ENCODE measurements at regions not wholly inside any gene's neighbourhood (a gene's known extent, or its start where the extent isn't known, plus 50 kb on each side); places are given as distances from the start of the nearest gene placed in this dataset.
"Not testable (repeated sequence)": the region's sequence is repeated elsewhere in the genome, so short reads cannot be mapped to it uniquely, and the experiment has no call there.

DNA sequence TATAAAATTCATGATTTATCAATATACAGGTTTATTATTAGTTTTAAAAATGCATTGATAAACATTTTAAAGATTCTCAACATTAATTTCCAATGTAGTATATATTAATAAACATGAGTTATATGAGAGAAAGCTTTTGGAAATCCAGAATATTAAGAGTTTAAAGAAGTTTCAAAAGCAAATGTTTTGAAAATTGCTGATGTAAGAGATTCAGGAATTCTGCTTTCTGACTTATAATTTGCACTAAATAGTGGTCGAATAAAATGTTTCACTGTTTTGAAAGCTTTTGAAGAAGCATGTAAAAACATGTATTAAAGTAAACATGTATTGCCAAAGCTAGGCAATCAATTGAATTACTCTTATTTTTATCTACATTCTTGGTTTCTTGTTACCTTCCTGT is 151.2 kb upstream of the CXorf51B start:
- Mint-ChIP-seq H3K27me3 (no peaks in the 10 kb centered on the region), H3K4me1 (ENCODE audit: unreplicated experiment) (no peaks in the 10 kb centered on the region), H3K9me3 (no peaks in the 10 kb centered on the region), H3K4me3 (no peak overlapping the region), H3K27ac (no peak overlapping the region), H3K36me3 (no peaks in the 10 kb centered on the region)
- no peak for DNase-seq (ENCODE audit: extremely low spot score, unreplicated experiment)
- no peak for TF ChIP-seq CTCF (conservative IDR thresholded peaks at IDR 0.05)

- Mint-ChIP-seq H3K27me3 (no peaks in the 10 kb centered on the region), H3K27ac (no peak overlapping the region), H3K4me1 (ENCODE audit: unreplicated experiment) (no peaks in the 10 kb centered on the region), H3K4me3 (no peak overlapping the region), H3K9me3 (no peaks in the 10 kb centered on the region), H3K36me3 (no peaks in the 10 kb centered on the region)
- TF ChIP-seq CTCF (conservative IDR thresholded peaks at IDR 0.05): no peak
- DNase-seq (ENCODE audit: extremely low spot score, unreplicated experiment): no peak
Measured at GRCh38 chrX:146707781-146708180, 101.8 kb upstream of the CXorf51B start.

- not testable (repeated sequence) for H3K4me1 Mint-ChIP-seq (ENCODE audit: unreplicated experiment); H3K27me3 Mint-ChIP-seq; H3K36me3 Mint-ChIP-seq; H3K4me3 Mint-ChIP-seq; H3K27ac Mint-ChIP-seq; H3K9me3 Mint-ChIP-seq; DNase-seq (ENCODE audit: extremely low spot score, unreplicated experiment)
Measured at GRCh38 chrX:146708866-146709265, 100.7 kb upstream of the CXorf51B start.

GRCh38 chrX:146754268-146754667 is 55.3 kb upstream of the CXorf51B start:
- no peaks in the 10 kb centered on the region for H3K27me3 Mint-ChIP-seq
- no peak overlapping the region for H3K27ac Mint-ChIP-seq
- TF ChIP-seq CTCF (conservative IDR thresholded peaks at IDR 0.05): no peak
- no peaks in the 10 kb centered on the region for H3K4me1 Mint-ChIP-seq (ENCODE audit: unreplicated experiment)
- H3K36me3 Mint-ChIP-seq: no peaks in the 10 kb centered on the region
- no peak for DNase-seq (ENCODE audit: extremely low spot score, unreplicated experiment)
- H3K4me3 Mint-ChIP-seq: no peak overlapping the region
- H3K9me3 Mint-ChIP-seq: no peaks in the 10 kb centered on the region

GRCh38 chrX:146755214-146755613 is 54.4 kb upstream of the CXorf51B start:
- Mint-ChIP-seq H3K9me3 (no peaks in the 10 kb centered on the region), H3K27ac (no peak overlapping the region), H3K4me1 (ENCODE audit: unreplicated experiment) (no peaks in the 10 kb centered on the region)

More at GRCh38 chrX:146755214-146755613, 54.4 kb upstream of the CXorf51B start:
- TF ChIP-seq CTCF (conservative IDR thresholded peaks at IDR 0.05): no peak
- Mint-ChIP-seq H3K36me3 (no peaks in the 10 kb centered on the region), H3K4me3 (no peak overlapping the region), H3K27me3 (no peaks in the 10 kb centered on the region)
- DNase-seq (ENCODE audit: extremely low spot score, unreplicated experiment): no peak

Data from type B pancreatic cell (in vitro differentiated cells).